ENCODE measurements at regions not wholly inside any gene's neighbourhood (a gene's known extent, or its start where the extent isn't known, plus 50 kb on each side); places are given as distances from the start of the nearest gene placed in this dataset.

GRCh38 chr9:107624234-107624948 is 134.8 kb upstream of the KLF4 start:
- Histone ChIP-seq H3K9me2 (replicated peaks; ENCODE audit: low read depth, low read length) (no peaks in the 10 kb centered on the region), H4K20me1 (ENCODE audit: insufficient read depth, low read length, poor library complexity, severe bottlenecking) (no peaks in the 10 kb centered on the region), H3K79me2 (ENCODE audit: insufficient read depth, low read length) (no peaks in the 10 kb centered on the region), H3K36me3 (ENCODE audit: insufficient read depth, low read length) (no peaks in the 10 kb centered on the region), H3K4me2 (ENCODE audit: low read depth, low read length, poor library complexity, severe bottlenecking) (no peak overlapping the region), H3K4me1 (ENCODE audit: insufficient read depth, low read length, poor library complexity, severe bottlenecking) (no peaks in the 10 kb centered on the region), H3K27me3 (ENCODE audit: insufficient read depth, low read length, poor library complexity, severe bottlenecking) (no peaks in the 10 kb centered on the region), H3K4me3 (ENCODE audit: low read length, poor library complexity, severe bottlenecking) (no peak overlapping the region), H3F3A (ENCODE audit: low read depth) (no peaks in the 10 kb centered on the region), H3K9me3 (ENCODE audit: insufficient read depth, low read depth, low read length) (peaks cover 5% of the 10 kb centered on the region; the same call in 1 of the 2 replicates), H2AFZ (ENCODE audit: low read length) (no peak overlapping the region), H3K9ac (ENCODE audit: low read depth, low read length, poor library complexity, severe bottlenecking) (no peak overlapping the region)
- TF ChIP-seq EZH2phosphoT487 (IDR thresholded peaks at IDR 0.05; ENCODE audit: borderline replicate concordance), result no peak
- TF ChIP-seq CTCF (conservative IDR thresholded peaks at IDR 0.05; ENCODE audit: low read length), result no peak

- TF ChIP-seq CTCF (conservative IDR thresholded peaks at IDR 0.05; ENCODE audit: low read length) (no peak), EZH2phosphoT487 (IDR thresholded peaks at IDR 0.05; ENCODE audit: borderline replicate concordance) (no peak)
These were observed 131.9 kb upstream of the KLF4 start for GRCh38 chr9:107621436-107621835.

GRCh38 chr9:107620801-107621200 is 131.2 kb upstream of the KLF4 start:
- no peaks in the 10 kb centered on the region for H3K27me3 ChIP-seq (ENCODE audit: insufficient read depth, low read length, poor library complexity, severe bottlenecking)
- H2AFZ ChIP-seq (ENCODE audit: low read length), result no peak overlapping the region
- TF ChIP-seq EZH2phosphoT487 (IDR thresholded peaks at IDR 0.05; ENCODE audit: borderline replicate concordance), result no peak

More at GRCh38 chr9:107621436-107621835, 131.9 kb upstream of the KLF4 start:
- Histone ChIP-seq H2AFZ (ENCODE audit: low read length) (no peak overlapping the region), H3K9ac (ENCODE audit: low read depth, low read length, poor library complexity, severe bottlenecking) (no peak overlapping the region), H4K20me1 (ENCODE audit: insufficient read depth, low read length, poor library complexity, severe bottlenecking) (no peaks in the 10 kb centered on the region), H3K9me2 (replicated peaks; ENCODE audit: low read depth, low read length) (no peaks in the 10 kb centered on the region), H3K36me3 (ENCODE audit: insufficient read depth, low read length) (no peaks in the 10 kb centered on the region), H3F3A (ENCODE audit: low read depth) (no peaks in the 10 kb centered on the region), H3K4me1 (ENCODE audit: insufficient read depth, low read length, poor library complexity, severe bottlenecking) (no peaks in the 10 kb centered on the region), H3K9me3 (ENCODE audit: insufficient read depth, low read depth, low read length) (peaks cover 7% of the 10 kb centered on the region; the same call in 1 of the 2 replicates), H3K4me3 (ENCODE audit: low read length, poor library complexity, severe bottlenecking) (no peak overlapping the region), H3K79me2 (ENCODE audit: insufficient read depth, low read length) (no peaks in the 10 kb centered on the region), H3K27me3 (ENCODE audit: insufficient read depth, low read length, poor library complexity, severe bottlenecking) (no peaks in the 10 kb centered on the region), H3K4me2 (ENCODE audit: low read depth, low read length, poor library complexity, severe bottlenecking) (no peak overlapping the region)

GRCh38 chr9:107620236-107620635 is 130.7 kb upstream of the KLF4 start:
- no peak overlapping the region for H3K4me3 ChIP-seq (ENCODE audit: low read length, poor library complexity, severe bottlenecking)
- H3K4me1 ChIP-seq (ENCODE audit: insufficient read depth, low read length, poor library complexity, severe bottlenecking), result no peaks in the 10 kb centered on the region
- H2AFZ ChIP-seq (ENCODE audit: low read length), result no peak overlapping the region
- peaks cover 7% of the 10 kb centered on the region; the same call in 1 of the 2 replicates for H3K9me3 ChIP-seq (ENCODE audit: insufficient read depth, low read depth, low read length)
- no peaks in the 10 kb centered on the region for H3K27me3 ChIP-seq (ENCODE audit: insufficient read depth, low read length, poor library complexity, severe bottlenecking)
- H3K9ac ChIP-seq (ENCODE audit: low read depth, low read length, poor library complexity, severe bottlenecking), result no peak overlapping the region
- H3K79me2 ChIP-seq (ENCODE audit: insufficient read depth, low read length), result no peaks in the 10 kb centered on the region
- H3K4me2 ChIP-seq (ENCODE audit: low read depth, low read length, poor library complexity, severe bottlenecking), result no peak overlapping the region
- H3K9me2 ChIP-seq (replicated peaks; ENCODE audit: low read depth, low read length), result no peaks in the 10 kb centered on the region
- H3K36me3 ChIP-seq (ENCODE audit: insufficient read depth, low read length), result no peaks in the 10 kb centered on the region
- no peaks in the 10 kb centered on the region for H4K20me1 ChIP-seq (ENCODE audit: insufficient read depth, low read length, poor library complexity, severe bottlenecking)
- no peaks in the 10 kb centered on the region for H3F3A ChIP-seq (ENCODE audit: low read depth)
- TF ChIP-seq CTCF (conservative IDR thresholded peaks at IDR 0.05; ENCODE audit: low read length), result no peak
- TF ChIP-seq EZH2phosphoT487 (IDR thresholded peaks at IDR 0.05; ENCODE audit: borderline replicate concordance), result no peak

More at GRCh38 chr9:107620801-107621200, 131.2 kb upstream of the KLF4 start:
- no peaks in the 10 kb centered on the region for H3K79me2 ChIP-seq (ENCODE audit: insufficient read depth, low read length)
- H3F3A ChIP-seq (ENCODE audit: low read depth), result no peaks in the 10 kb centered on the region
- H3K9me2 ChIP-seq (replicated peaks; ENCODE audit: low read depth, low read length), result no peaks in the 10 kb centered on the region
- no peak overlapping the region for H3K4me3 ChIP-seq (ENCODE audit: low read length, poor library complexity, severe bottlenecking)
- no peak overlapping the region for H3K9ac ChIP-seq (ENCODE audit: low read depth, low read length, poor library complexity, severe bottlenecking)
- H4K20me1 ChIP-seq (ENCODE audit: insufficient read depth, low read length, poor library complexity, severe bottlenecking), result no peaks in the 10 kb centered on the region
- no peaks in the 10 kb centered on the region for H3K4me1 ChIP-seq (ENCODE audit: insufficient read depth, low read length, poor library complexity, severe bottlenecking)
- H3K4me2 ChIP-seq (ENCODE audit: low read depth, low read length, poor library complexity, severe bottlenecking), result no peak overlapping the region
- H3K36me3 ChIP-seq (ENCODE audit: insufficient read depth, low read length), result no peaks in the 10 kb centered on the region
- peaks cover 7% of the 10 kb centered on the region; the same call in 1 of the 2 replicates for H3K9me3 ChIP-seq (ENCODE audit: insufficient read depth, low read depth, low read length)

Measured in Loucy (cell line).